Stimulated activated memory B cell treated with anti-CD40 and anti-IgM and Interleukin-4, amounts not matched to agents 10 μg/mL and 1 μg/mL and 100 μg/mL, for 72 hours (primary cell): ENCODE measurements at regions not wholly inside any gene's neighbourhood (a gene's known extent, or its start where the extent isn't known, plus 50 kb on each side); places are given as distances from the start of the nearest gene placed in this dataset.

ENCODE experiments used
- ATAC-seq: fragments of 150-1000 bp; cut with Tn5 transposase; 2 replicates; pipeline ENCODE4 v1.10.0; 2021
- H3K27ac Mint-ChIP-seq: one replicate; pipeline ENCODE4 v1.8.0; 2022; ENCODE audit warnings: mild to moderate bottlenecking, mixed read lengths
- H3K27me3 Mint-ChIP-seq: one replicate; pipeline ENCODE4 v1.8.0; 2022; ENCODE audit warnings: mixed read lengths
- H3K36me3 Mint-ChIP-seq: one replicate; pipeline ENCODE4 v1.8.0; 2022; ENCODE audit warnings: mixed read lengths
- H3K4me1 Mint-ChIP-seq: one replicate; pipeline ENCODE4 v1.8.0; 2022; ENCODE audit warnings: mixed read lengths
- H3K4me3 Mint-ChIP-seq: one replicate; pipeline ENCODE4 v1.8.0; 2022; ENCODE audit warnings: mild to moderate bottlenecking, moderate library complexity, mixed read lengths
- H3K9me3 Mint-ChIP-seq: one replicate; pipeline ENCODE4 v1.8.0; 2022; ENCODE audit warnings: mixed read lengths

GRCh38 chr3:102141096-102141927, 292.0 kb downstream of the NFKBIZ start:
- no peak overlapping the region for H3K27ac Mint-ChIP-seq
- H3K4me1 Mint-ChIP-seq = peaks cover 6% of the 10 kb centered on the region
- no peak overlapping the region for H3K4me3 Mint-ChIP-seq
- H3K27me3 Mint-ChIP-seq = no peaks in the 10 kb centered on the region
- no peak for ATAC-seq
- H3K36me3 Mint-ChIP-seq = no peaks in the 10 kb centered on the region
- no peaks in the 10 kb centered on the region for H3K9me3 Mint-ChIP-seq

- Mint-ChIP-seq H3K4me3 (no peak overlapping the region), H3K36me3 (no peaks in the 10 kb centered on the region), H3K27me3 (no peaks in the 10 kb centered on the region), H3K4me1 (peaks cover 6% of the 10 kb centered on the region), H3K27ac (no peak overlapping the region), H3K9me3 (no peaks in the 10 kb centered on the region)
- ATAC-seq = no peak
These were observed 292.6 kb downstream of the NFKBIZ start for GRCh38 chr3:102141928-102142239.

GRCh38 chr3:102142379-102143060, 292.3 kb upstream of the ZPLD1 start:
- no peak for ATAC-seq
- H3K36me3 Mint-ChIP-seq = no peaks in the 10 kb centered on the region
- no peak overlapping the region for H3K4me3 Mint-ChIP-seq
- H3K4me1 Mint-ChIP-seq = peaks cover 6% of the 10 kb centered on the region
- H3K27me3 Mint-ChIP-seq = no peaks in the 10 kb centered on the region
- no peaks in the 10 kb centered on the region for H3K9me3 Mint-ChIP-seq
- H3K27ac Mint-ChIP-seq = no peak overlapping the region

- no peaks in the 10 kb centered on the region for H3K27me3 Mint-ChIP-seq
- H3K4me3 Mint-ChIP-seq = no peak overlapping the region
- H3K9me3 Mint-ChIP-seq = no peaks in the 10 kb centered on the region
- H3K27ac Mint-ChIP-seq = no peak overlapping the region
- H3K36me3 Mint-ChIP-seq = no peaks in the 10 kb centered on the region
- peaks cover 6% of the 10 kb centered on the region for H3K4me1 Mint-ChIP-seq
- ATAC-seq = no peak
These were observed 291.3 kb upstream of the ZPLD1 start for GRCh38 chr3:102143536-102143935.

GRCh38 chr3:102144063-102144462, 290.8 kb upstream of the ZPLD1 start:
- H3K9me3 Mint-ChIP-seq = no peaks in the 10 kb centered on the region
- ATAC-seq = no peak
- H3K4me1 Mint-ChIP-seq = peaks cover 6% of the 10 kb centered on the region
- H3K27me3 Mint-ChIP-seq = no peaks in the 10 kb centered on the region
- H3K4me3 Mint-ChIP-seq = no peak overlapping the region
- H3K36me3 Mint-ChIP-seq = no peaks in the 10 kb centered on the region
- no peak overlapping the region for H3K27ac Mint-ChIP-seq

GRCh38 chr3:102148598-102149337, 286.0 kb upstream of the ZPLD1 start:
- H3K9me3 Mint-ChIP-seq = peaks cover 17% of the 10 kb centered on the region
- H3K27me3 Mint-ChIP-seq = no peaks in the 10 kb centered on the region
- H3K4me1 Mint-ChIP-seq = no peaks in the 10 kb centered on the region
- no peak for ATAC-seq
- H3K27ac Mint-ChIP-seq = no peak overlapping the region
- H3K36me3 Mint-ChIP-seq = peaks cover 28% of the 10 kb centered on the region
- no peak overlapping the region for H3K4me3 Mint-ChIP-seq

GRCh38 chr3:102151935-102152334, 282.9 kb upstream of the ZPLD1 start:
- no peak overlapping the region for H3K4me3 Mint-ChIP-seq
- peaks cover 11% of the 10 kb centered on the region for H3K4me1 Mint-ChIP-seq
- no peaks in the 10 kb centered on the region for H3K27me3 Mint-ChIP-seq
- H3K36me3 Mint-ChIP-seq = peaks cover 28% of the 10 kb centered on the region
- H3K27ac Mint-ChIP-seq = no peak overlapping the region
- ATAC-seq = no peak
- H3K9me3 Mint-ChIP-seq = peaks cover 17% of the 10 kb centered on the region

- Mint-ChIP-seq H3K27me3 (no peaks in the 10 kb centered on the region), H3K4me3 (no peak overlapping the region), H3K4me1 (peaks cover 11% of the 10 kb centered on the region), H3K36me3 (peaks cover 15% of the 10 kb centered on the region), H3K27ac (no peak overlapping the region), H3K9me3 (peaks cover 12% of the 10 kb centered on the region)
- ATAC-seq = no peak
These were observed 278.4 kb upstream of the ZPLD1 start for GRCh38 chr3:102156426-102156825.

- Mint-ChIP-seq H3K4me1 (peaks cover 22% of the 10 kb centered on the region), H3K36me3 (no peaks in the 10 kb centered on the region), H3K9me3 (no peaks in the 10 kb centered on the region), H3K4me3 (no peak overlapping the region), H3K27ac (no peak overlapping the region), H3K27me3 (no peaks in the 10 kb centered on the region)
- ATAC-seq = no peak
These were observed 276.6 kb upstream of the ZPLD1 start for GRCh38 chr3:102158080-102158740.

- Mint-ChIP-seq H3K27ac (no peak overlapping the region), H3K4me1 (peaks cover 17% of the 10 kb centered on the region), H3K9me3 (no peaks in the 10 kb centered on the region), H3K36me3 (no peaks in the 10 kb centered on the region), H3K4me3 (no peak overlapping the region), H3K27me3 (no peaks in the 10 kb centered on the region)
- ATAC-seq = no peak
These were observed 274.9 kb upstream of the ZPLD1 start for GRCh38 chr3:102159810-102160451.

- ATAC-seq = no peak
- Mint-ChIP-seq H3K27me3 (no peaks in the 10 kb centered on the region), H3K27ac (no peak overlapping the region), H3K36me3 (no peaks in the 10 kb centered on the region), H3K4me3 (no peak overlapping the region), H3K4me1 (peaks cover 11% of the 10 kb centered on the region), H3K9me3 (no peaks in the 10 kb centered on the region)
These were observed 273.3 kb upstream of the ZPLD1 start for GRCh38 chr3:102161384-102162006.

- Mint-ChIP-seq H3K27ac (peak overlapping the region; percentile 13), H3K4me3 (no peak overlapping the region), H3K27me3 (no peaks in the 10 kb centered on the region), H3K36me3 (no peaks in the 10 kb centered on the region), H3K4me1 (peaks cover 11% of the 10 kb centered on the region), H3K9me3 (no peaks in the 10 kb centered on the region)
- ATAC-seq = no peak
These were observed 272.6 kb upstream of the ZPLD1 start for GRCh38 chr3:102162251-102162650.

- no peaks in the 10 kb centered on the region for H3K36me3 Mint-ChIP-seq
- H3K27ac Mint-ChIP-seq = peak overlapping the region; percentile 13
- no peak overlapping the region for H3K4me3 Mint-ChIP-seq
- no peak for ATAC-seq
- H3K4me1 Mint-ChIP-seq = peaks cover 11% of the 10 kb centered on the region
- H3K27me3 Mint-ChIP-seq = no peaks in the 10 kb centered on the region
- peaks cover under 1% of the 10 kb centered on the region for H3K9me3 Mint-ChIP-seq
These were observed 271.6 kb upstream of the ZPLD1 start for GRCh38 chr3:102163039-102163817.

- ATAC-seq = no peak
- Mint-ChIP-seq H3K4me3 (no peak overlapping the region), H3K27me3 (no peaks in the 10 kb centered on the region), H3K4me1 (peaks cover 11% of the 10 kb centered on the region), H3K27ac (no peak overlapping the region), H3K36me3 (no peaks in the 10 kb centered on the region), H3K9me3 (peaks cover 3% of the 10 kb centered on the region)
These were observed 271.0 kb upstream of the ZPLD1 start for GRCh38 chr3:102163818-102164154.
